H9 (cell line): ENCODE measurements at regions not wholly inside any gene's neighbourhood (a gene's known extent, or its start where the extent isn't known, plus 50 kb on each side); places are given as distances from the start of the nearest gene placed in this dataset.

Experiments
- DNase-seq: peaks from one replicate; pipeline ENCODE4 v3.0.0-alpha.2; 2017
- H2AFZ ChIP-seq: one replicate; pipeline ENCODE4 v1.6.1; 2013; ENCODE audit warnings: mild to moderate bottlenecking, low read length, control low read depth, moderate library complexity
- H2AK5ac ChIP-seq: 2 replicates; pipeline ENCODE4 v1.6.1; 2013; ENCODE audit warnings: low read length, control low read depth, mixed read lengths; ENCODE audit not compliant: insufficient read length
- H2BK120ac ChIP-seq: one replicate; pipeline ENCODE4 v1.6.1; 2013; ENCODE audit warnings: low read depth, mild to moderate bottlenecking, low read length, control low read depth, inconsistent platforms; ENCODE audit not compliant: poor library complexity, severe bottlenecking
- H2BK12ac ChIP-seq: 2 replicates; pipeline ENCODE4 v1.6.1; 2013; ENCODE audit warnings: low read length, control low read depth, mixed read lengths, low read depth; ENCODE audit not compliant: insufficient read length
- H2BK15ac ChIP-seq: 2 replicates; pipeline ENCODE4 v1.6.1; 2013; ENCODE audit warnings: low read depth, low read length, control low read depth
- H2BK20ac ChIP-seq: one replicate; pipeline ENCODE4 v1.6.1; 2013; ENCODE audit warnings: low read depth, mild to moderate bottlenecking, low read length, control low read depth, inconsistent platforms; ENCODE audit not compliant: poor library complexity, severe bottlenecking
- H2BK5ac ChIP-seq: 2 replicates; pipeline ENCODE4 v1.6.1; 2013; ENCODE audit warnings: low read length, control low read depth, mixed read lengths; ENCODE audit not compliant: insufficient read length
- H3K14ac ChIP-seq: 2 replicates; pipeline ENCODE4 v1.6.1; 2013; ENCODE audit warnings: low read length, control low read depth; ENCODE audit not compliant: insufficient read depth
- H3K18ac ChIP-seq: 2 replicates; pipeline ENCODE4 v1.6.1; 2013; ENCODE audit warnings: low read depth, mild to moderate bottlenecking, mixed read lengths, low read length, control low read depth; ENCODE audit not compliant: insufficient read length
- H3K23ac ChIP-seq: 2 replicates; pipeline ENCODE4 v1.6.1; 2013; ENCODE audit warnings: low read length, control low read depth, mixed read lengths, low read depth; ENCODE audit not compliant: insufficient read length
- H3K23me2 ChIP-seq: 2 replicates; pipeline ENCODE4 v1.6.1; 2013; ENCODE audit warnings: low read depth, mild to moderate bottlenecking, mixed read lengths, low read length, control low read depth; ENCODE audit not compliant: insufficient read length, poor library complexity, severe bottlenecking
- H3K27ac ChIP-seq: 2 replicates; pipeline ENCODE4 v1.5.1; 2013; ENCODE audit warnings: low read length, control low read depth, mixed read lengths, low read depth; ENCODE audit not compliant: insufficient read length
- H3K27me3 ChIP-seq: 2 replicates; pipeline ENCODE4 v1.6.1; 2013; ENCODE audit warnings: low read length, control low read depth, inconsistent platforms; ENCODE audit not compliant: insufficient read depth
- H3K4ac ChIP-seq: 2 replicates; pipeline ENCODE4 v1.6.1; 2013; ENCODE audit warnings: low read depth, mild to moderate bottlenecking, control low read depth, inconsistent platforms, low read length, moderate library complexity
- H3K4me1 ChIP-seq: 2 replicates; pipeline ENCODE4 v1.6.1; 2013; ENCODE audit warnings: low read length, control low read depth, inconsistent platforms; ENCODE audit not compliant: insufficient read depth
- H3K4me2 ChIP-seq: 2 replicates; pipeline ENCODE4 v1.6.1; 2013; ENCODE audit warnings: low read length, control low read depth, mixed read lengths; ENCODE audit not compliant: insufficient read length, insufficient read depth
- H3K56ac ChIP-seq: 2 replicates; pipeline ENCODE4 v1.6.1; 2013; ENCODE audit warnings: low read depth, mild to moderate bottlenecking, mixed read lengths, low read length, control low read depth; ENCODE audit not compliant: insufficient read length
- H3K79me1 ChIP-seq: 2 replicates; pipeline ENCODE4 v1.6.1; 2013; ENCODE audit warnings: low read depth, mild to moderate bottlenecking, moderate library complexity, low read length, control low read depth, inconsistent platforms; ENCODE audit not compliant: insufficient read depth, poor library complexity, severe bottlenecking
- H3K79me2 ChIP-seq: 2 replicates; pipeline ENCODE4 v1.6.1; 2013; ENCODE audit warnings: low read length, control low read depth, inconsistent platforms; ENCODE audit not compliant: insufficient read depth
- H3K9ac ChIP-seq: 2 replicates; pipeline ENCODE4 v1.6.1; 2013; ENCODE audit warnings: low read length, control low read depth, mixed read lengths; ENCODE audit not compliant: insufficient read length; ENCODE audit errors: extremely low read depth
- H3K9me3 ChIP-seq: one replicate; pipeline ENCODE4 v1.6.1; 2013; ENCODE audit warnings: low read depth, low read length, inconsistent platforms; ENCODE audit not compliant: control insufficient read depth
- H3T11ph ChIP-seq: one replicate; pipeline ENCODE4 v1.6.1; 2013; ENCODE audit warnings: mild to moderate bottlenecking, low read length, control low read depth, inconsistent platforms
- H4K20me1 ChIP-seq: one replicate; pipeline ENCODE4 v1.6.1; 2013; ENCODE audit not compliant: control insufficient read depth, insufficient read length, insufficient read depth
- H4K5ac ChIP-seq: 2 replicates; pipeline ENCODE4 v1.6.1; 2013; ENCODE audit warnings: low read depth, mild to moderate bottlenecking, mixed read lengths, low read length, control low read depth; ENCODE audit not compliant: insufficient read length
- H4K8ac ChIP-seq: replicated peaks from 2 replicates; pipeline ENCODE4 v1.6.1; 2013; ENCODE audit warnings: low read length, control low read depth, mixed read lengths, low read depth; ENCODE audit not compliant: insufficient read length
- H4K91ac ChIP-seq: 2 replicates; pipeline ENCODE4 v1.6.1; 2013; ENCODE audit warnings: low read depth, mild to moderate bottlenecking, moderate library complexity, mixed read lengths, low read length, control low read depth; ENCODE audit not compliant: insufficient read length
- H3K27ac Mint-ChIP-seq, 3 experiments: 2 replicates in 2 of 3; 3 replicates in 1 of 3; pipeline ENCODE4 v1.8.0; 2020 to 2021; ENCODE audit warnings: mixed read lengths in 3 of 3, mild to moderate bottlenecking in 1 of 3, moderate library complexity in 1 of 3
- H3K27me3 Mint-ChIP-seq: 2 replicates; pipeline ENCODE4 v1.8.0; 2021; ENCODE audit warnings: low read depth, mild to moderate bottlenecking, moderate library complexity, mixed read lengths
- H3K36me3 Mint-ChIP-seq, 3 experiments: 2 replicates in 2 of 3; 3 replicates in 1 of 3; pipeline ENCODE4 v1.8.0; 2020 to 2021; ENCODE audit warnings: low read depth in 3 of 3, mixed read lengths in 3 of 3; ENCODE audit not compliant: insufficient read depth in 1 of 3
- H3K4me1 Mint-ChIP-seq, 2 experiments: 2 replicates each; pipeline ENCODE4 v1.8.0; 2020; ENCODE audit warnings: mixed read lengths in 2 of 2
- H3K4me3 Mint-ChIP-seq, 2 experiments: 2 replicates in 1 of 2; 3 replicates in 1 of 2; pipeline ENCODE4 v1.8.0; 2020 to 2021; ENCODE audit warnings: mild to moderate bottlenecking in 2 of 2, mixed read lengths in 2 of 2, moderate library complexity in 1 of 2
- H3K9me3 Mint-ChIP-seq, 2 experiments: 2 replicates in 1 of 2; 3 replicates in 1 of 2; pipeline ENCODE4 v1.8.0; 2020; ENCODE audit warnings: mild to moderate bottlenecking in 2 of 2, mixed read lengths in 2 of 2, moderate library complexity in 1 of 2
- CTCF ChIP-seq: fragments of 200-600 bp; sonication (generic); conservative IDR thresholded peaks from 3 replicates; pipeline ENCODE4 v1.8.0; 2021; ENCODE audit warnings: antibody characterized with exemption, mild to moderate bottlenecking
- WGBS: extraction: QIAGEN DNeasy Blood & Tissue Kit; methylation state at CpG from one replicate; pipeline ENCODE4 v1.1.7; 2013; ENCODE audit warnings: missing lambda C conversion rate, low lambda C conversion rate, mixed read lengths; ENCODE audit not compliant: insufficient read length; ENCODE audit errors: extremely low coverage; 5-methylcytosine and 5-hydroxymethylcytosine counted together

- H3K23ac ChIP-seq = no peak overlapping the region
- peaks cover 3% of the 10 kb centered on the region for H3K79me2 ChIP-seq
- no peaks in the 10 kb centered on the region for H3K9me3 ChIP-seq
- H4K20me1 ChIP-seq = no peaks in the 10 kb centered on the region
- H3K4ac ChIP-seq = no peak overlapping the region
- H2BK120ac ChIP-seq = no peak overlapping the region
- H3T11ph ChIP-seq = no peak overlapping the region
- Mint-ChIP-seq H3K36me3 (no peaks in the 10 kb centered on the region), H3K9me3 (no peaks in the 10 kb centered on the region), H3K4me1 (peaks cover 23 to 36% of the 10 kb centered on the region in 2 experiments), H3K27me3 (no peaks in the 10 kb centered on the region), H3K4me3 (no peak overlapping the region), H3K27ac (peak overlapping the region in 1 of 3 experiments; percentile 7; a peak in 1 of 7 replicates)
- H2BK5ac ChIP-seq = no peak overlapping the region
- H2BK12ac ChIP-seq = no peak overlapping the region
- H3K14ac ChIP-seq = no peak overlapping the region
- H3K79me1 ChIP-seq = no peaks in the 10 kb centered on the region
- H4K91ac ChIP-seq = no peak overlapping the region
- no peak overlapping the region for H2AFZ ChIP-seq
- no peak overlapping the region for H3K9ac ChIP-seq
- no peak overlapping the region for H2AK5ac ChIP-seq
- H3K4me2 ChIP-seq = no peak overlapping the region
- no peak overlapping the region for H2BK20ac ChIP-seq
- H3K27me3 ChIP-seq = no peaks in the 10 kb centered on the region
- no peaks in the 10 kb centered on the region for H3K23me2 ChIP-seq
- H3K4me1 ChIP-seq = 0 out of 2 replicates have a peak, but pooled peaks cover 4% of the 10 kb centered on the region
- no peak overlapping the region for H4K8ac ChIP-seq
- H4K5ac ChIP-seq = no peak overlapping the region
- H3K56ac ChIP-seq = no peak overlapping the region
- no peak overlapping the region for H3K27ac ChIP-seq
- no peak for TF ChIP-seq CTCF
- no peak overlapping the region for H2BK15ac ChIP-seq
- no peak overlapping the region for H3K18ac ChIP-seq
- WGBS = no CpG with 5 or more reads among the region's 1 CpG
- no peak for DNase-seq
These were observed 50.6 kb upstream of the TENM3 start for GRCh38 chr4:182192511-182193181.
